Naive thymus-derived CD4-positive, alpha-beta T cell (primary cell): ENCODE measurements at regions not wholly inside any gene's neighbourhood (a gene's known extent, or its start where the extent isn't known, plus 50 kb on each side); places are given as distances from the start of the nearest gene placed in this dataset.

Experiments
- ATAC-seq: fragments of 150-1000 bp; cut with Tn5 transposase; 2 replicates; pipeline ENCODE4 v1.10.0; 2021; ENCODE audit warnings: mild to moderate bottlenecking, moderate library complexity
- CTCF ChIA-PET: fragments of 350-600 bp; sonication (Branson Sonifier 250); formaldehyde crosslinking; loops from one replicate; lab custom pipeline; 2021; ENCODE audit warnings: antibody characterized with exemption; lab: Charles Lee
- POLR2A ChIA-PET: fragments of 350-600 bp; sonication (Branson Sonifier 250); formaldehyde crosslinking; loops from one replicate; lab custom pipeline; 2021; ENCODE audit warnings: antibody characterized with exemption, inconsistent platforms; lab: Charles Lee
- DNase-seq, 9 donors: peaks; one replicate each; pipeline versions ENCODE4 v3.0.0 to v3.0.0-alpha.2; 2020 to 2022; ENCODE audit warnings: mixed read lengths in 1 of 9
- H3K27ac ChIP-seq: one replicate; pipeline ENCODE4 v1.7.0; 2013; ENCODE audit warnings: mild to moderate bottlenecking, low read depth, low read length, moderate library complexity
- H3K27me3 ChIP-seq, 2 donors: one replicate each; pipeline ENCODE4 v1.7.0; 2013; ENCODE audit warnings: low read length in 2 of 2, mild to moderate bottlenecking in 2 of 2, moderate library complexity in 2 of 2; ENCODE audit not compliant: control insufficient read depth in 2 of 2, insufficient read depth in 2 of 2
- H3K36me3 ChIP-seq, 3 experiments: 1 replicate in 2 of 3; 2 replicates in 1 of 3; pipeline ENCODE4 v1.7.0; 2013; ENCODE audit warnings: low read length in 3 of 3, mild to moderate bottlenecking in 3 of 3, moderate library complexity in 1 of 3; ENCODE audit not compliant: insufficient read depth in 3 of 3, control insufficient read depth in 2 of 3
- H3K4me1 ChIP-seq, 2 donors: one replicate each; pipeline ENCODE4 v1.7.0; 2013; ENCODE audit warnings: low read length in 2 of 2, mild to moderate bottlenecking in 2 of 2, moderate library complexity in 1 of 2; ENCODE audit not compliant: control insufficient read depth in 2 of 2, insufficient read depth in 2 of 2
- H3K4me3 ChIP-seq: 2 replicates; pipeline ENCODE4 v1.7.0; 2013; ENCODE audit warnings: mild to moderate bottlenecking, low read length
- H3K9me3 ChIP-seq, 3 experiments: 1 replicate in 2 of 3; 2 replicates in 1 of 3; pipeline ENCODE4 v1.7.0; 2013; ENCODE audit warnings: low read length in 3 of 3; ENCODE audit not compliant: control insufficient read depth in 2 of 3
- H3K27ac Mint-ChIP-seq, 9 donors: one replicate each; pipeline ENCODE4 v1.8.0; 2020 to 2022; ENCODE audit warnings: mixed read lengths in 9 of 9, mild to moderate bottlenecking in 8 of 9, moderate library complexity in 5 of 9, inconsistent platforms in 2 of 9
- H3K27me3 Mint-ChIP-seq, 5 donors: one replicate each; pipeline ENCODE4 v1.8.0; 2021 to 2022; ENCODE audit warnings: mixed read lengths in 5 of 5, mild to moderate bottlenecking in 1 of 5
- H3K36me3 Mint-ChIP-seq, 5 donors: one replicate each; pipeline ENCODE4 v1.8.0; 2020 to 2022; ENCODE audit warnings: mixed read lengths in 5 of 5, mild to moderate bottlenecking in 3 of 5, inconsistent platforms in 1 of 5
- H3K4me1 Mint-ChIP-seq, 7 donors: one replicate each; pipeline ENCODE4 v1.8.0; 2020 to 2022; ENCODE audit warnings: mixed read lengths in 7 of 7, mild to moderate bottlenecking in 3 of 7, inconsistent platforms in 1 of 7
- H3K4me3 Mint-ChIP-seq, 10 donors: one replicate each; pipeline ENCODE4 v1.8.0; 2020 to 2022; ENCODE audit warnings: mild to moderate bottlenecking in 10 of 10, mixed read lengths in 10 of 10, moderate library complexity in 6 of 10, inconsistent platforms in 2 of 10
- H3K9me3 Mint-ChIP-seq, 11 donors: one replicate each; pipeline ENCODE4 v1.8.0; 2020 to 2022; ENCODE audit warnings: mixed read lengths in 11 of 11, mild to moderate bottlenecking in 4 of 11, inconsistent platforms in 1 of 11, moderate library complexity in 1 of 11
- intact Hi-C, 2 donors: fragments of 100-400 bp; cut with micrococcal nuclease; formaldehyde crosslinking; loops; one replicate each; pipeline ENCODE4 v1.15.1; 2023

DNA sequence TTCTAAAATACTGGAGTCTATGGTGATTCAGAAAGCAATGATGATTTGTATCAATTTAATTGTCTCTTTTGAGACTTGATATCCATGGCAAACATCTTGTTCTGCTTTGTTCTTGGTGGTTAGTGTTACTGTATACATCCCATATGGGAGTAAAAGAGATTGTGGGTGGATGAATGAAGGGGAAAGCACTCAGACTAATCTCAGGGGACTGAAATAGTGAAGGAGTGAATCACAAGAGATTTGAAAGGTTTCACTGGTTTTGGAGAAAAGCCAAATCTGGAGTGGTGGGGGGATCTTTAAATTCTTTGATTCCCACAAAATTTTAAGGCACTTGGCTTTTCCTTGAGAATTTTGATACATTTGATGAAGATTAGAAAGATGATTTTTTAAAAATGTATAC is 369.4 kb downstream of the INHBA start:
- H3K36me3 ChIP-seq: no peaks in the 10 kb centered on the region
- Mint-ChIP-seq H3K36me3 (no peaks in the 10 kb centered on the region), H3K9me3 (peaks cover 0 to 10% (median 2%) of the 10 kb centered on the region in 11 donors), H3K27ac (no peak overlapping the region), H3K4me1 (peaks cover 0 to 2% (median 0%) of the 10 kb centered on the region in 7 donors), H3K27me3 (no peaks in the 10 kb centered on the region), H3K4me3 (no peak overlapping the region)
- ChIA-PET CTCF (no interaction called here), POLR2A (no interaction called here)
- DNase-seq (no peak), ATAC-seq (no peak)
- no peaks in the 10 kb centered on the region for H3K4me1 ChIP-seq
- H3K27me3 ChIP-seq: no peaks in the 10 kb centered on the region
- intact Hi-C loops: no loop called here
- no peaks in the 10 kb centered on the region for H3K9me3 ChIP-seq
- H3K27ac ChIP-seq: no peak overlapping the region
- no peak overlapping the region for H3K4me3 ChIP-seq

DNA sequence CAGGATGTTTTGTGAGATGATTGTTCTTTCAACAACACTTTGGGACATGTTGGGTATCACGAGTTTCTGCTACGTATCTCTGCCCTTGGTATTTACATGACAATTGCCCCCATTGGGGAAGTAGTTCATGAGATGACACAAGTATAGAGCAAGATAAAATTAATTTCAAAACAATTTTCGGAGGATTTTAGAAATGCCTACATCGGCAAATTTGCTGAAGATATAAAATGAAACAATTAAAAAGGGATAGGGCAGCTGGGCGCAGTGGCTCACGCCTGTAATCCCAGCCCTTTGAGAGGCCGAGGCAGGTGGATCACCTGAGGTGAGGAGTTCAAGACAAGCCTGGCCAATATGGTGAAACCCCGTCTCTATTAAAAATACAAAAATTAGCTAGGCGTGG is 371.7 kb downstream of the INHBA start:
- Histone ChIP-seq H3K27me3 (no peaks in the 10 kb centered on the region), H3K4me1 (no peaks in the 10 kb centered on the region), H3K4me3 (no peak overlapping the region), H3K36me3 (no peaks in the 10 kb centered on the region), H3K27ac (no peak overlapping the region), H3K9me3 (no peaks in the 10 kb centered on the region)
- H3K9me3 Mint-ChIP-seq: peaks cover 0 to 18% (median 2%) of the 10 kb centered on the region in 11 donors
- peaks cover 0 to 2% (median 0%) of the 10 kb centered on the region in 7 donors for H3K4me1 Mint-ChIP-seq
- no peak overlapping the region for H3K4me3 Mint-ChIP-seq
- no peak for ATAC-seq
- CTCF ChIA-PET: no interaction called here
- POLR2A ChIA-PET: no interaction called here
- no peaks in the 10 kb centered on the region for H3K27me3 Mint-ChIP-seq
- no peak for DNase-seq
- H3K36me3 Mint-ChIP-seq: no peaks in the 10 kb centered on the region
- intact Hi-C loops: no loop called here
- H3K27ac Mint-ChIP-seq: no peak overlapping the region

DNA sequence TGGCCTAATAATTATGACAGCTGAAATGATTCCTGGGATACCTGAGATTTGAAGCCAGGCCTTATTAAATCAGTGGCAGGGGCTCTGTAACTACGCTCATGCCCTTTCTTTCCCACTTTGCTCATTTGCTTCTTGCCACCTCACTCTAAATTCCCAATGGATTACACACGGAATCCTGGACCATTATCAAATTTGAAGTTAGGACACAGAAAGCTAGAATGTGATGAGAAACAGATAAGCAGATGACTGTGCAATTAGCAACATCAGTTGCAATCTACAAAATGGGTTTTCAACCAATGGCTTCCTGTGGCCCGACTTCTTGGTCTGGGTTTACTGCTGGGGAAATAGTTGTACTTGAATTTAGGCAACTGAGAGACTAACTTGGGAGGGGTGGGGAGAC is 374.3 kb downstream of the INHBA start:
- H3K4me3 Mint-ChIP-seq: no peak overlapping the region
- Histone ChIP-seq H3K27ac (no peak overlapping the region), H3K27me3 (no peaks in the 10 kb centered on the region), H3K4me3 (no peak overlapping the region), H3K4me1 (no peaks in the 10 kb centered on the region), H3K36me3 (no peaks in the 10 kb centered on the region), H3K9me3 (no peaks in the 10 kb centered on the region)
- no peak for ATAC-seq
- intact Hi-C loops: no loop called here
- ChIA-PET CTCF (no interaction called here), POLR2A (no interaction called here)
- DNase-seq: no peak
- H3K36me3 Mint-ChIP-seq: no peaks in the 10 kb centered on the region
- H3K27ac Mint-ChIP-seq: no peak overlapping the region
- H3K4me1 Mint-ChIP-seq: peaks cover 0 to 1% (median 0%) of the 10 kb centered on the region in 7 donors
- H3K27me3 Mint-ChIP-seq: no peaks in the 10 kb centered on the region
- H3K9me3 Mint-ChIP-seq: peaks cover 0 to 18% (median 4%) of the 10 kb centered on the region in 11 donors

DNA sequence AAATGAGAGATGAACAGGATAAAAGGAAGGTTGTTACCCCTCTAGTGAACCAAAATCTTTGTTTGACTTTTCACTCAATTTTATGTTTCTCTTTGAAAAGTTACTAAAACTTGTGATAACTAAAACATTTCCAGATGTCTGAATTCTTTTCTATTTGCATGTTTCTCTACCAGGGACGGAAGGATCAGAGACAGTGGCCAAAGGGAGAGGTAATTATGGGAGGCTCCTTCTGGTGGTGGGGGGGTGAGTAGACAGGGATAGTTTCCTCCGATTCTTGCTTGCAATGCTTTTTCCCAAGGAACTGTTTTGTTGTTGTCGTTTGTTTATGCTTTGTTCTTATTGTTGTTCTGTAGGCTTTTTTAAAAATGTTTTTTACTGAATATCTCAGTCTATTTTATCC is 374.8 kb downstream of the INHBA start:
- POLR2A ChIA-PET: no interaction called here
- H3K27ac ChIP-seq: no peak overlapping the region
- DNase-seq: no peak
- no peak overlapping the region for H3K4me3 Mint-ChIP-seq
- no peak for ATAC-seq
- H3K4me1 Mint-ChIP-seq: peaks cover 0 to 1% (median 0%) of the 10 kb centered on the region in 7 donors
- no peak overlapping the region for H3K27ac Mint-ChIP-seq
- H3K27me3 ChIP-seq: no peaks in the 10 kb centered on the region
- intact Hi-C loops: no loop called here
- H3K36me3 Mint-ChIP-seq: no peaks in the 10 kb centered on the region
- H3K4me3 ChIP-seq: no peak overlapping the region
- H3K9me3 ChIP-seq: no peaks in the 10 kb centered on the region
- no peaks in the 10 kb centered on the region for H3K4me1 ChIP-seq
- CTCF ChIA-PET: no interaction called here
- no peaks in the 10 kb centered on the region for H3K27me3 Mint-ChIP-seq
- peaks cover 0 to 18% (median 4%) of the 10 kb centered on the region in 11 donors for H3K9me3 Mint-ChIP-seq
- H3K36me3 ChIP-seq: no peaks in the 10 kb centered on the region

DNA sequence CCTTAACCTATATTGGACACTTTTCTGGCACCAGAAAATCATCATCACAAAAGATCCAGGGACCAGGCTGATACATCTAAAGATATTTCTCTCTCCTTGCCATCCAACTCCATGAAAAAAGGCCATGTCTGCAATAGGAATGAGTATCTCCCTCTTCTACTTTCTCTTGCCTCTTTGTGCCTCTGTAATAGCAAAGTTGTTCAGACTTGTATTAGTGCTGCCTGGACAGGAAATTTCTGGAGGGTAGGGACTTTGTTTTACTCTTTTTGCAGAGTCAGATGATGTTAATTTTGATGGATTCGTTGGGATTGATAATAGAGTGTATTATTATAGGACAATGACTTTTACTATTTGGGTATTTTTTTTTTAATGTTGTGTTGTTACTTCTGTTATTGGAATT is 376.3 kb downstream of the INHBA start:
- no peaks in the 10 kb centered on the region for H3K9me3 ChIP-seq
- CTCF ChIA-PET: no interaction called here
- intact Hi-C loops: no loop called here
- DNase-seq (no peak), ATAC-seq (no peak)
- H3K36me3 ChIP-seq: no peaks in the 10 kb centered on the region
- H3K27me3 ChIP-seq: no peaks in the 10 kb centered on the region
- POLR2A ChIA-PET: no interaction called here
- H3K4me1 Mint-ChIP-seq: peaks cover 0 to 1% (median 0%) of the 10 kb centered on the region in 7 donors
- H3K27ac ChIP-seq: no peak overlapping the region
- H3K4me1 ChIP-seq: no peaks in the 10 kb centered on the region
- no peak overlapping the region for H3K4me3 ChIP-seq
- no peaks in the 10 kb centered on the region for H3K36me3 Mint-ChIP-seq
- no peak overlapping the region for H3K27ac Mint-ChIP-seq
- H3K9me3 Mint-ChIP-seq: peaks cover 0 to 18% (median 4%) of the 10 kb centered on the region in 11 donors
- no peaks in the 10 kb centered on the region for H3K27me3 Mint-ChIP-seq
- H3K4me3 Mint-ChIP-seq: no peak overlapping the region

DNA sequence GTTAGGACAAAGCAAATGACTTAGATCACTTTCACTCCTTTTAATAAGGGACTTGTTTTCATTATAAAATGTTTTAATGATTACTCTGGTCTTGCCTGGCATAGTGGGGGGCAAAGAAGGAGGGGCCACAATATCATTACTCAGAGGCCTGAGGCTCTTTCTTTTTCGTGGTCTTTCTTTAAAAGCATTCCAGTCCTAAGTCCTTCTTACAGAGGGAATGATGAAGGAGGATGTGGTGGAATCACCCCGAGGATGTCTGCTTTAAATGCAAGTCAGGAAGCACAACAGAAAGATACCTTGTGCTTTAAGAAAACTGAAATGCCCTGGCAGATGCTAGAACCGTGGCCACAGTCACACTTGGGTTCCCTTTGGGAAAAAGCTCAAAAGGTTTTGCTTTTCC is 379.1 kb downstream of the INHBA start:
- Histone ChIP-seq H3K4me3 (no peak overlapping the region), H3K36me3 (no peaks in the 10 kb centered on the region), H3K9me3 (no peaks in the 10 kb centered on the region), H3K4me1 (no peaks in the 10 kb centered on the region), H3K27me3 (no peaks in the 10 kb centered on the region), H3K27ac (no peak overlapping the region)
- H3K36me3 Mint-ChIP-seq: no peaks in the 10 kb centered on the region
- no peak for DNase-seq
- peaks cover 0 to 1% (median 0%) of the 10 kb centered on the region in 7 donors for H3K4me1 Mint-ChIP-seq
- peaks cover 0 to 14% (median 3%) of the 10 kb centered on the region in 11 donors for H3K9me3 Mint-ChIP-seq
- no peak overlapping the region for H3K4me3 Mint-ChIP-seq
- no peak overlapping the region for H3K27ac Mint-ChIP-seq
- POLR2A ChIA-PET: no interaction called here
- CTCF ChIA-PET: no interaction called here
- ATAC-seq: no peak
- intact Hi-C loops: no loop called here
- H3K27me3 Mint-ChIP-seq: no peaks in the 10 kb centered on the region

DNA sequence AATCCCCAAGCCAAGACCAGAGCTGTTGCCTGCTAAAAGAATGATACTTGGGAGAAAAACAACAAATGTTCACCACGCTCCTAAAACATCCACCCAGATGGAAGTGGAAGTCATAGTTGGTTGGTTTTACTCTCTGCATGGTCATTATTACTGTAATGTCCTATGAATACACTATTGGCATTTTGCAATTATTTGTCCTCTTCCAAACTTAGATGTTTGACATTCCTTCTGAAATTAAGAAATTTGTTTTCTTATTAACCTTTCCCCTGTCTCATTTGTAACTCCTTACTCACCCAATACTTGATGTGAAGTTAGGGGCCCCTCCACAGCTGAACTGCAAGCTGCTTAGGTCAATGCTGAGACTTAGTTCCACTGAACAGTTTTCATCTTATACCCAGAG is 383.3 kb downstream of the INHBA start:
- intact Hi-C loops: no loop called here
- H3K27me3 Mint-ChIP-seq: no peaks in the 10 kb centered on the region
- POLR2A ChIA-PET: no interaction called here
- H3K9me3 Mint-ChIP-seq: peaks cover 0 to 11% (median 2%) of the 10 kb centered on the region in 11 donors
- ATAC-seq: no peak
- CTCF ChIA-PET: no interaction called here
- Histone ChIP-seq H3K9me3 (no peaks in the 10 kb centered on the region), H3K27ac (no peak overlapping the region), H3K36me3 (no peaks in the 10 kb centered on the region), H3K27me3 (no peaks in the 10 kb centered on the region), H3K4me3 (no peak overlapping the region), H3K4me1 (no peaks in the 10 kb centered on the region)
- no peak for DNase-seq
- no peaks in the 10 kb centered on the region for H3K4me1 Mint-ChIP-seq
- H3K27ac Mint-ChIP-seq: no peak overlapping the region
- no peaks in the 10 kb centered on the region for H3K36me3 Mint-ChIP-seq
- H3K4me3 Mint-ChIP-seq: no peak overlapping the region
